ENCODE measurements at regions not wholly inside any gene's neighbourhood (a gene's known extent, or its start where the extent isn't known, plus 50 kb on each side); places are given as distances from the start of the nearest gene placed in this dataset.

DNA sequence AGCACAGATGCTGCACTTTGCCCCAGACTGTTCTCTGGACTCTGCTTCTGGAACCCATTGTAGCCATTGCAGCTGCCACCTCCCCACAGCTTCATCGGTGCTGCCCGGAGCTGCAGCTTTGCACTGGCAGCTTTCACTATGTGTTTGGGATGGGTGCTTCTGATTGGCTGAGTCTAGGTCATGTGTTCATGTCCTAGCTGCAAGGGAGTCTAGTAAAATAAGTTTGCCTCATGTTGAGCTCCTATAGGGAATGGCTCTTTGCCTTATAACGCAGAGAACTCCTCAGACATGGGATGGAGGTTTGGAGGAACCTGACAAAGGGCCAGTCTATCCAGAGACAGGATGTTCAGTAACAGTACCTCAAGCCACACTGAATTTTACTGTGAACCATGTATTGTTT, 268.0 kb downstream of the BMP7 start:
- no peak overlapping the region for H3K27ac Mint-ChIP-seq
- H3K4me3 Mint-ChIP-seq: no peak overlapping the region
- H3K4me1 Mint-ChIP-seq (ENCODE audit: low read depth): no peaks in the 10 kb centered on the region
- no peaks in the 10 kb centered on the region for H3K36me3 Mint-ChIP-seq (ENCODE audit: low read depth)
- H3K9me3 Mint-ChIP-seq: peaks cover 3% of the 10 kb centered on the region
- H3K27me3 Mint-ChIP-seq (ENCODE audit: low read depth): no peaks in the 10 kb centered on the region

DNA sequence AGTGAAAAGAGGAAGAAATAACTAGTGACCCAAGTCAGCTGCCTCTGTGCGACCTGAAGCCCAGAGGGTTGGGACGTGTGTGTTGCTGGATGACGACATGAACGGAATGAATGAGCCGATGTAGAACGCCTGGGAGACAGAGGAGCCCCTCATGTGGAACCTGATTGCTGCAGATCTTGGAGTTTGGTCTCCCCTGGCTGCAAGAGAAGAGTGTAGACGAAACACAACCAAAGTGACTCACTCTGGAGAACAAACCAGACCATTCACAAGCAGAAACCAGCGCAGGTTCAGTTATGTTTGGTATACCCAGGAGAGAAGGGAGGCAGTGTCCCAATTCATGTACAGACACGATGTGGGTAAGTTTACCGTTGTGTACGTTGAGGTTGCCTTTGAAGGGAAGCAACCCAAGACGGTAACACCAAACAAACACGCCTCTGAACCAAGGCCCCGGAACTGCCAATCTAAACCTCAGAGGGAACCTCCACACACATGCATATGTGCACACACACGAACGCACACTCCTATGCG, 265.9 kb downstream of the BMP7 start:
- Mint-ChIP-seq H3K9me3 (peaks cover 3% of the 10 kb centered on the region), H3K36me3 (ENCODE audit: low read depth) (no peaks in the 10 kb centered on the region), H3K27ac (no peak overlapping the region), H3K4me3 (no peak overlapping the region), H3K27me3 (ENCODE audit: low read depth) (no peaks in the 10 kb centered on the region), H3K4me1 (ENCODE audit: low read depth) (no peaks in the 10 kb centered on the region)

DNA sequence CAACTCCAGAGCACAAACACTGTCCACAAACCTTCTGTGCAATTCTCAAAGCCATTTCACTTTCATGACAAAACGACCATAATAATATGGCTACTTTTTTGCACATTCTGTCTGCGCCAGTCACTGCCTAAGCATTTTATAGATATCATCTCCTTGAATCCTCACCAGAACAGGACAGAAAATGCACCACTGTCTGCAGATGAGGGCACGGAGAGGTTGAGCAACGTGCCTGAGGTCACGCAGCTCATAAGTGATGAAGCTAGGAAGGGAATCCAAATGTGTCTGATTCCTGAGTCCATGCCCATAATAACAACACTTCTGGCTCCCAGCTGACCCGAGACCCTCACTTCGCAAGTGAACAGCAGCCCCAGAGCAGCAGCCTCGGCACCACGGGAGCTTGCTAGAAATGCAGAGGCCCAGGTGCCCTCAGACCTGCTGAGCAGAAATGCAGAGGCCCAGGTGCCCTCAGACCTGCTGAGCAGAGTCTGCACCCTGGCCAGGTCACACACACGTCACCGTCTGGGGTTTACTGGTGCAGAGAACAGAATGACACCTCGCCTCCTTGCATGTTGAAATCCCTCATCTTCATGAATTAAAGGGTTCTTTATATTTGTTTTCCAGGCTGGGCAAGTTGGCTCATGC, 265.2 kb downstream of the BMP7 start:
- Mint-ChIP-seq H3K27me3 (ENCODE audit: low read depth) (no peaks in the 10 kb centered on the region), H3K4me1 (ENCODE audit: low read depth) (no peaks in the 10 kb centered on the region), H3K4me3 (no peak overlapping the region), H3K27ac (no peak overlapping the region), H3K36me3 (ENCODE audit: low read depth) (no peaks in the 10 kb centered on the region), H3K9me3 (peaks cover 3% of the 10 kb centered on the region)

DNA sequence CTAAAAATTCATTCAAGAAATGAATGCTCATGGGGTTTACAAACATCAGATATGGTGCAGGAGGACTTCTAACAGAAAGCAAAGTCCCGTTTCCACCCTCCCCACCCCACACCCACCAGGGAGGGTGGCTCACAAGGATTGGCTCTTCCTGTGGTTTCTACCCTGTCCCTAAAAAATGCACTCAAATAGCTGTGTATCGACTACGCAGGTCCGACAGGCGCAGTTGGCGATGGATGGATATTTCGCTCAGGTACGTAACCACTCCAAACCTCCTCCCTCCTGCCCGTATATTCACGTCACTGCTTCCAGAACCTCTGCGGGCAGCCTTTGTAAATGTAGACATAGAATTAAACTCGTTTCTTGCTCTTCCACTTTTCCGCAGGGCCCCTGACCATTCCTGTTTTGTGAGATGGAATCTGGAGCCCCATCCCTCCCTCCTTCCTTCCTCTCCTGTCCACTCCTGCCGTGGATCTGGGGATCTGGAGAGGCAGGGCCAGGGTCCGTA, 264.3 kb downstream of the BMP7 start:
- Mint-ChIP-seq H3K4me3 (no peak overlapping the region), H3K36me3 (ENCODE audit: low read depth) (no peaks in the 10 kb centered on the region), H3K27ac (no peak overlapping the region), H3K27me3 (ENCODE audit: low read depth) (peaks cover 6% of the 10 kb centered on the region), H3K4me1 (ENCODE audit: low read depth) (no peaks in the 10 kb centered on the region), H3K9me3 (peaks cover 3% of the 10 kb centered on the region)

- Mint-ChIP-seq H3K9me3 (no peaks in the 10 kb centered on the region), H3K4me3 (no peak overlapping the region), H3K27ac (no peak overlapping the region), H3K27me3 (ENCODE audit: low read depth) (peaks cover 9% of the 10 kb centered on the region), H3K4me1 (ENCODE audit: low read depth) (no peaks in the 10 kb centered on the region), H3K36me3 (ENCODE audit: low read depth) (no peaks in the 10 kb centered on the region)
These were observed 263.4 kb downstream of the BMP7 start for GRCh38 chr20:57003012-57003411.

DNA sequence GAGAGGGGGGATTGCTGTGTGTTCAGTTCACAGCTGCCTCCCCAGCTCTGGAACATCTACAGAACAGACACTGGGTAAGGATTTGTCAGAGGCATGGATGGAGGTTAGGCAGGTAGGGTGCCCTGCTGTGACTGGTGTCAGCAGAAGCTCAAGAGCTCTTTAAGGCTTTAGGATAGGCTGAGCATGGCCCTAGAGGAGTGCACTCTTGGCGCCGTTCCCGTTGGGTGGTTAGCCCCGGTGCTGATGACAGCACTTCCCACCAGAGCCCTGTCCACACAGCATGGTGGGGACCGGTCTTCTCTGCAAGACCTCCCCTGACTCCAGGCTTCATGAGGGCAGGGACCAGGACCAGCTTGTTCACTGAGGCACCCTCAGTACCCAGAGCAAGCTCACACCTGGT, 262.0 kb downstream of the BMP7 start:
- Mint-ChIP-seq H3K4me3 (no peak overlapping the region), H3K9me3 (no peaks in the 10 kb centered on the region), H3K27me3 (ENCODE audit: low read depth) (peaks cover 9% of the 10 kb centered on the region), H3K27ac (no peak overlapping the region), H3K36me3 (ENCODE audit: low read depth) (no peaks in the 10 kb centered on the region), H3K4me1 (ENCODE audit: low read depth) (no peaks in the 10 kb centered on the region)

DNA sequence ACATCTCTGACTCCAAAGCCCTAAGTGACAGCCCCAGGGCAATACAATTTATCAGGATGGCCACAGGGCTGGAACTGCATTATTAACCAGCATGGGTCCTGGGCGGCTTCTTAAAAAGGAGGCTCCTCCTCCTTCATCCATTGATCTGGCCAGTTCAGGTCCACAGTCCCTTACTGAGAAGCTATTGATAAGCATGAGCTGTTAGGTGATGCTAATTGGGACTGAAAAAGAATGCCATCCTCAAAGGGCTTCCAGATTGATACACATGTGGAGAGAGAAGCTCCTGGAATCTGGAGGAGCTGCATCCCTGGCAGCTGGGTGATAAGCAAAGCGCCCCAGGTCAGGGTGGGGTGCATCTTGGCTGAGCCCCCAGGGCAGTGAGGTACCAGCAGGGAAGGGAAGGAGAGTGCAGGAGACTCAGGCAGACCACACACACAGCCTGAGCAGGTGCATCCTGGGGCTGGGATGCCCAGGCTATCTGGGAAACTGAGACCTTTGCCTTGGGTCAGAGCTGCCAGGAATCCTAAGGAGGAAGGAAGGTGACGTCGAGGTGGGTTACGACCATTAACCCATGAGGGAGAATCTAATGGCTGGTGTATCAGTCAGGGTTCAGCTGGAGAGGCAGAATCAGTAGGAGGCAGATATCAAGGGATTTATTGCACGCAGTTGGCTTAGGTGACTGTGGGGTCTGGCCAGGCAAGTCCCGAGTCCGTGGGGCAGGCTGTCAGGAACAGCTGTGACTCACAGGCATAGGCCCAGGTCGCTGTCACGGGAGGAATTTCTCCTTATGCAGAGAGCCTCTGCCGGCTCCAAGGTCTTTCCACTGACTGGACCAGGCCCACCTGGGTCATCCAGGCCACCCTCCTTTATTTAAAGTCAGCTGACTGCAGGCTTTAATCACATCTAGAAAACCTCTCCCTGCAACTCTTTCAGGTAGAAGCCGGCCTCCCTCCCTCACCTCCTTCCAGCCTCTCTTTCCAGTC, 261.2 kb downstream of the BMP7 start:
- Mint-ChIP-seq H3K9me3 (no peaks in the 10 kb centered on the region), H3K36me3 (ENCODE audit: low read depth) (no peaks in the 10 kb centered on the region), H3K4me1 (ENCODE audit: low read depth) (no peaks in the 10 kb centered on the region), H3K27ac (no peak overlapping the region), H3K27me3 (ENCODE audit: low read depth) (peaks cover 9% of the 10 kb centered on the region), H3K4me3 (no peak overlapping the region)

DNA sequence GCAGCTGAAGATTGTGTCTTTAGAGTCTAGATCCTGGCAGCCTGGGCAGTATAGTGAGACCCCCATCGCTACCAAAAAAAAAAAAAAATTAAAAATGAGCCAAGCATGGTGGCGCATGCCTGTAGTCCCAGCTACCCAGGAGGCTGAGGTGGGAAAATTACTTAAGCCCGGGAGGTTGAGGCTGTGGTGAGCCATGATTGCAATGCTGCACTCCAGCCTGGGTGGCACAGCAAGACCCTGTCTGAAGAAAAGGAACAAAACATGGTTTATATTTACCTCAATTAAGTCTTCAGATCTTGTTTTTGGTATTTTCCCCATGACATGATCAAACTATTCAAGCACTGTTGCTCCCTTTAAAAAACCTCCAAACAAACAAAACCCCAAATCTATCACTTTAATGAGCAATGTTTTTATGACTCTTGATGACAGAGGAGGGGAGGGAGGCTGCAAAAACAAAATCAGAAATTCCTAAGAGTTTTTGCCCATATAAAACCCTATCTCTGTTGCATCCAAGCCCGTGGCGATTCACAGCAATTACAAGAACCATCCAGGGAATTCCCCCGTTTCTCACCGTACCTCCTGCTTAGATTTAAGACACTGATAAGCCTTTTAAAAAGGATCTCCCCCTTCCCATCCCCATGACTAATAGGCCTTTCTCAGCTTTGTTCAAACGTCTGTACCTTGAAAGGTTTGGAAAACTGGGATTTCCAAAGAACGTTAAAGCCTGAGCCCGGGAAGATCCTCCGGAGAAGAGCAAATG, 259.9 kb downstream of the BMP7 start:
- Mint-ChIP-seq H3K4me1 (ENCODE audit: low read depth) (no peaks in the 10 kb centered on the region), H3K27me3 (ENCODE audit: low read depth) (peaks cover 9% of the 10 kb centered on the region), H3K27ac (no peak overlapping the region), H3K4me3 (no peak overlapping the region), H3K9me3 (no peaks in the 10 kb centered on the region), H3K36me3 (ENCODE audit: low read depth) (no peaks in the 10 kb centered on the region)

DNA sequence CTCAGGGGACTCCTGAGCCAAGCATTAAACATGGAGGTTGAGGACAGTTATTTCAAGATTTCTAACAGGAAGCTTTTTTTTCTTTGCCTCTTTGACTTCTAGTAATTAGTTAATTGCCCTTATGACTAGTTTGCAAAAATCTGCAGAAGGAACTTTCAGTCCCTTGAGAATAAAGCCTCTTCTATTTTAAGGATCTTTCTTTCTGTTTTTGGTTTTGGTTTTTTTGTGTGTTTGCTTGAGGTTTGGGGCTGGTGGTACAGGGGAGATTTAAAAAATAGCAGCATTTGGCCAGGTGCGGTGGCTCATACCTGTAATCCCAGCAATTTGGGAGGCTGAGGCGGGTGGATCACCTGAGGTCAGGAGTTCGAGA, 259.3 kb downstream of the BMP7 start:
- Mint-ChIP-seq H3K36me3 (ENCODE audit: low read depth) (no peaks in the 10 kb centered on the region), H3K9me3 (no peaks in the 10 kb centered on the region), H3K4me1 (ENCODE audit: low read depth) (no peaks in the 10 kb centered on the region), H3K27me3 (ENCODE audit: low read depth) (peaks cover 9% of the 10 kb centered on the region), H3K27ac (no peak overlapping the region), H3K4me3 (no peak overlapping the region)

DNA sequence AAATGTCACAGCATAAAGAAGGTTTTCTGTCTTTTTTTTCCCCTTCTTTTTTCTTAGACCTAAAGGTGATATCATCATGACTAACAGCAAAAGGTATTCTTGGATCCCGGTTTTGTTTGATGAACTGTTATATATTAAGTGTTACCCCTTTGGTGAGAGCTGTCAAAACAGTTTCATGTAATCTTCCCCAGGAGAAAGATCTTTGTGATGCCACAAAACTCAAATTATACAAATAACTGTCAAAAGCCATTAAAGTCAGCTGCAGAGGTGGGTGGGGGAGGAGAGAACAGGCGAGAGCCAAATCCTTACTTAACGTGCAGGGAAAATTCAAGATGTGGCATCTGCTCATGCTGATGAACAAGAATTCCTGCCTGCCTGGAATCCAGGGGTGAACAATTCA, 258.2 kb downstream of the BMP7 start:
- peaks cover 13% of the 10 kb centered on the region for H3K27me3 Mint-ChIP-seq (ENCODE audit: low read depth)

GRCh38 chr20:57009355-57009754, 257.1 kb downstream of the BMP7 start:
- no peaks in the 10 kb centered on the region for H3K4me1 Mint-ChIP-seq (ENCODE audit: low read depth)
- peaks cover 25% of the 10 kb centered on the region for H3K27me3 Mint-ChIP-seq (ENCODE audit: low read depth)
- H3K36me3 Mint-ChIP-seq (ENCODE audit: low read depth): no peaks in the 10 kb centered on the region
- no peak overlapping the region for H3K27ac Mint-ChIP-seq
- no peak overlapping the region for H3K4me3 Mint-ChIP-seq
- no peaks in the 10 kb centered on the region for H3K9me3 Mint-ChIP-seq

More for the DNA sequence above, 258.2 kb downstream of the BMP7 start:
- H3K4me3 Mint-ChIP-seq: no peak overlapping the region
- H3K9me3 Mint-ChIP-seq: no peaks in the 10 kb centered on the region
- H3K4me1 Mint-ChIP-seq (ENCODE audit: low read depth): no peaks in the 10 kb centered on the region
- no peak overlapping the region for H3K27ac Mint-ChIP-seq
- H3K36me3 Mint-ChIP-seq (ENCODE audit: low read depth): no peaks in the 10 kb centered on the region

DNA sequence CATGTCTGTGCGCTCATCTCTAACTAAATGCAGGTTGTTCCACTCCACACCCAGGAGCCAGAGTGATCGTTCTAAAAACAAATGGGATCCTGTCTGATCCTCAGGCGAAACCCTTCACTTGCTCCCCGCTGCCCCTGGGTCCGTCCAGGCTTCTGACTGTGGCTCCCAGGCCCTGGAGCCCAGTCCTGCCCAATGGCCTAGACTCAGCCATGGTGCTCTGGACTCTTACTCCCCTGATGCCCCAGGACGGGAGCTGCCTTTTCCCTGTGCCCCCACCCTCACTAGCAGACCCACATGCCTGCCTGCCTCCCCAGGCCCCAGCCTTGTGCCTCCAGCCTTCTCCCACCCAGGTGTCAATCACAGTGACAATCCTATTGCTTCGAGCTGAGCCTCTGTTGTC, 256.7 kb downstream of the BMP7 start:
- H3K27ac Mint-ChIP-seq: no peak overlapping the region
- H3K4me1 Mint-ChIP-seq (ENCODE audit: low read depth): no peaks in the 10 kb centered on the region
- H3K9me3 Mint-ChIP-seq: no peaks in the 10 kb centered on the region
- no peaks in the 10 kb centered on the region for H3K36me3 Mint-ChIP-seq (ENCODE audit: low read depth)
- H3K4me3 Mint-ChIP-seq: no peak overlapping the region
- H3K27me3 Mint-ChIP-seq (ENCODE audit: low read depth): peaks cover 29% of the 10 kb centered on the region

GRCh38 chr20:57012691-57013090, 253.8 kb downstream of the BMP7 start:
- Mint-ChIP-seq H3K27ac (no peak overlapping the region), H3K9me3 (no peaks in the 10 kb centered on the region), H3K4me3 (no peak overlapping the region), H3K27me3 (ENCODE audit: low read depth) (peaks cover 21% of the 10 kb centered on the region), H3K4me1 (ENCODE audit: low read depth) (no peaks in the 10 kb centered on the region), H3K36me3 (ENCODE audit: low read depth) (no peaks in the 10 kb centered on the region)

GRCh38 chr20:57013217-57013616, 253.2 kb downstream of the BMP7 start:
- Mint-ChIP-seq H3K27ac (no peak overlapping the region), H3K4me1 (ENCODE audit: low read depth) (no peaks in the 10 kb centered on the region), H3K4me3 (no peak overlapping the region), H3K36me3 (ENCODE audit: low read depth) (no peaks in the 10 kb centered on the region), H3K27me3 (ENCODE audit: low read depth) (peaks cover 21% of the 10 kb centered on the region), H3K9me3 (no peaks in the 10 kb centered on the region)

All from T-helper 1 cell treated with Interleukin-12 subunit alpha and Interleukin-12 subunit beta and Interleukin-4 antibody, amounts not matched to agents 30 μg/mL and 1 μg/mL, for 36 hours (primary cell).